Psoas muscle (tissue), 7 donors: ENCODE measurements at regions not wholly inside any gene's neighbourhood (a gene's known extent, or its start where the extent isn't known, plus 50 kb on each side); places are given as distances from the start of the nearest gene placed in this dataset.

ENCODE experiments used
- ATAC-seq, 4 donors: fragments of 200-7000 bp; cut with Tn5 transposase; one replicate each; pipeline ENCODE4 v1.9.1; 2020; ENCODE audit warnings: moderate library complexity in 3 of 4, mild to moderate bottlenecking in 2 of 4
- DNase-seq, 2 donors: peaks; one replicate each; pipeline ENCODE4 v3.0.0-alpha.2; 2020
- H3K27ac ChIP-seq: fragments of 200-600 bp; one replicate; pipeline ENCODE4 v1.8.0; 2022
- H3K27me3 ChIP-seq, 3 donors: fragments of 200-600 bp in 1 of 3; one replicate each; pipeline versions ENCODE4 v1.6.1 to v1.8.0; 2013 to 2022; ENCODE audit warnings: low read length in 2 of 3, mild to moderate bottlenecking in 2 of 3, moderate library complexity in 1 of 3; ENCODE audit not compliant: insufficient read depth in 3 of 3
- H3K36me3 ChIP-seq, 2 donors: fragments of 200-600 bp in 1 of 2; one replicate each; pipeline versions ENCODE4 v1.6.1 to v1.8.0; 2013 to 2022; ENCODE audit warnings: low read depth in 1 of 2, mild to moderate bottlenecking in 1 of 2, moderate library complexity in 1 of 2; ENCODE audit not compliant: insufficient read depth in 1 of 2
- H3K4me1 ChIP-seq: fragments of 200-600 bp; one replicate; pipeline ENCODE4 v1.8.0; 2022
- H3K4me3 ChIP-seq: fragments of 200-600 bp; one replicate; pipeline ENCODE4 v1.8.0; 2022; ENCODE audit warnings: mild to moderate bottlenecking
- H3K9me3 ChIP-seq: fragments of 200-600 bp; one replicate; pipeline ENCODE4 v1.8.0; 2022
- WGBS, 3 donors: extraction: QIAGEN DNeasy Blood & Tissue Kit; methylation state at CpG; one replicate each; pipeline versions ENCODE4 v1.1.6 to v1.1.7; 2013; 5-methylcytosine and 5-hydroxymethylcytosine counted together
- intact Hi-C, 2 donors: fragments of 100-400 bp; cut with DNase I; formaldehyde crosslinking; loops; one replicate each; pipeline versions ENCODE4 v1.11.0 to v1.14.2; 2022
- TF ChIP-seq, protein P1 (sequence below): fragments of 200-600 bp; IDR thresholded peaks from one replicate; pipeline ENCODE4 v1.8.0; 2022; ENCODE audit warnings: antibody characterized with exemption
- donor health status: healthy with polysubstance abuse.
- donor health status: DM: no; HTN: no; CAD: no; lungs with moderate emphysema.
- donor health status: Bipolar disorder and iron deficiency.
- donor health status: healthy.
- donor health status: DM: yes; HTN: yes; CAD: no.
- donor health status: DM: no; HTN: no; CAD: no.
- donor health status: DM: yes; HTN: yes; CAD: no.

- H3K36me3 ChIP-seq, result no peaks in the 10 kb centered on the region
- intact Hi-C loops, result no loop called here
- H3K9me3 ChIP-seq, result no peaks in the 10 kb centered on the region
- TF ChIP-seq, protein P1, sequence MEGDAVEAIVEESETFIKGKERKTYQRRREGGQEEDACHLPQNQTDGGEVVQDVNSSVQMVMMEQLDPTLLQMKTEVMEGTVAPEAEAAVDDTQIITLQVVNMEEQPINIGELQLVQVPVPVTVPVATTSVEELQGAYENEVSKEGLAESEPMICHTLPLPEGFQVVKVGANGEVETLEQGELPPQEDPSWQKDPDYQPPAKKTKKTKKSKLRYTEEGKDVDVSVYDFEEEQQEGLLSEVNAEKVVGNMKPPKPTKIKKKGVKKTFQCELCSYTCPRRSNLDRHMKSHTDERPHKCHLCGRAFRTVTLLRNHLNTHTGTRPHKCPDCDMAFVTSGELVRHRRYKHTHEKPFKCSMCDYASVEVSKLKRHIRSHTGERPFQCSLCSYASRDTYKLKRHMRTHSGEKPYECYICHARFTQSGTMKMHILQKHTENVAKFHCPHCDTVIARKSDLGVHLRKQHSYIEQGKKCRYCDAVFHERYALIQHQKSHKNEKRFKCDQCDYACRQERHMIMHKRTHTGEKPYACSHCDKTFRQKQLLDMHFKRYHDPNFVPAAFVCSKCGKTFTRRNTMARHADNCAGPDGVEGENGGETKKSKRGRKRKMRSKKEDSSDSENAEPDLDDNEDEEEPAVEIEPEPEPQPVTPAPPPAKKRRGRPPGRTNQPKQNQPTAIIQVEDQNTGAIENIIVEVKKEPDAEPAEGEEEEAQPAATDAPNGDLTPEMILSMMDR, result no peak
- H3K4me3 ChIP-seq, result no peak overlapping the region
- no peaks in the 10 kb centered on the region for H3K27me3 ChIP-seq
- H3K27ac ChIP-seq, result no peak overlapping the region
- peaks cover 3% of the 10 kb centered on the region for H3K4me1 ChIP-seq
- 68 to 82% (median 76%) methylated on average over 3 of the region's 3 CpGs for WGBS, 3 donors
- DNase-seq, result no peak
- ATAC-seq, result no peak
Measured at GRCh38 chr7:33729726-33730125, 175.6 kb upstream of the BMPER start.

- WGBS, 3 donors, result 86 to 95% (median 91%) methylated on average over 4 of the region's 4 CpGs
- H3K27ac ChIP-seq, result no peak overlapping the region
- H3K4me3 ChIP-seq, result no peak overlapping the region
- no peaks in the 10 kb centered on the region for H3K27me3 ChIP-seq
- TF ChIP-seq, protein P1, result no peak
- H3K9me3 ChIP-seq, result no peaks in the 10 kb centered on the region
- ATAC-seq (no peak), DNase-seq (no peak)
- intact Hi-C loops, result no loop called here
- H3K4me1 ChIP-seq, result peaks cover 3% of the 10 kb centered on the region
- H3K36me3 ChIP-seq, result no peaks in the 10 kb centered on the region
Measured at GRCh38 chr7:33730958-33731357, 174.4 kb upstream of the BMPER start.

DNA sequence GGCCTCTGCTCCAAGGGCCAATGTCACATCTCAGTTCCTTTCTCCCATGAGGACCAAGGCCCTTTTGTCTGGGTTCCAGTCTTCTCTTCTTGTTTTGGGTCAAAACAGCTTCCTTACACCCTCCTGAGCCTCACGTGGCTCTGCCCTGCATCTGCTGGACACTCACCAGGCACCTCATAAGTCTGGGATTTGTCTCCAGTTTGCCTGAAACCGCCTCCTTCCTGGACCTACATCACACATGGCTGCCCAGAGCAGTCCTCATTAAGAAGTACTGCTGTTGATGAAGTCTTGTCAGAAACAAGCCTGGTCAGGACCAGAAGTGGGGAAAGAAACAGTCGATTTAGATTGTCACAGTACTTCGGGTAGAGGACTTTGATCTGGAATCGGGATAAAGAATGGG, 173.4 kb upstream of the BMPER start:
- DNase-seq, result no peak
- 91 to 94% (median 92%) methylated on average over 5 of the region's 5 CpGs for WGBS, 3 donors
- Histone ChIP-seq H3K9me3 (no peaks in the 10 kb centered on the region), H3K4me1 (peaks cover 3% of the 10 kb centered on the region), H3K36me3 (no peaks in the 10 kb centered on the region), H3K27ac (no peak overlapping the region), H3K27me3 (no peaks in the 10 kb centered on the region), H3K4me3 (no peak overlapping the region)
- intact Hi-C loops, result no loop called here
- no peak for ATAC-seq
- TF ChIP-seq, protein P1, result no peak

DNA sequence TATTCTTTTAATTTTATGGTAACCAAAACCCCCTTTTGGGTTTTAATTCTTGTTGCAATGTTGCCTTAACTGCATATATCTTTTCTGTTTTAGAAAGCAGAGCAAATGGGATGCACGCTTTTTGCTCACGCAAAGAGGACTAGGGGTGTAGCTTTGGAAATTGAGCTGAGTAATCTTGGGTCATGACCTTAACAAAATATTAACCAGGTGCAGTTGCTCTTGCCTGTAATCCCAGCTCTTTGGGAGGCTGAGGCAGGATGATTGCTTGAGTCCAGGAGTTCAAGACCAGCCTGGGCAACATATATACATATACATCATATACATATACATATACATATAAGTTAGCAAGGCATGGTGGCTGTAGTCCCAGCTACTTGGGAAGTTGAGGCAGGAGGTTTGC, 172.9 kb upstream of the BMPER start:
- no peak for DNase-seq
- no peak overlapping the region for H3K27ac ChIP-seq
- peaks cover 3% of the 10 kb centered on the region for H3K4me1 ChIP-seq
- no peaks in the 10 kb centered on the region for H3K27me3 ChIP-seq
- ATAC-seq, result no peak
- intact Hi-C loops, result no loop called here
- TF ChIP-seq, protein P1, result no peak
- no peaks in the 10 kb centered on the region for H3K36me3 ChIP-seq
- 94 to 97% (median 95%) methylated on average over 2 of the region's 2 CpGs for WGBS, 3 donors
- no peak overlapping the region for H3K4me3 ChIP-seq
- H3K9me3 ChIP-seq, result no peaks in the 10 kb centered on the region

DNA sequence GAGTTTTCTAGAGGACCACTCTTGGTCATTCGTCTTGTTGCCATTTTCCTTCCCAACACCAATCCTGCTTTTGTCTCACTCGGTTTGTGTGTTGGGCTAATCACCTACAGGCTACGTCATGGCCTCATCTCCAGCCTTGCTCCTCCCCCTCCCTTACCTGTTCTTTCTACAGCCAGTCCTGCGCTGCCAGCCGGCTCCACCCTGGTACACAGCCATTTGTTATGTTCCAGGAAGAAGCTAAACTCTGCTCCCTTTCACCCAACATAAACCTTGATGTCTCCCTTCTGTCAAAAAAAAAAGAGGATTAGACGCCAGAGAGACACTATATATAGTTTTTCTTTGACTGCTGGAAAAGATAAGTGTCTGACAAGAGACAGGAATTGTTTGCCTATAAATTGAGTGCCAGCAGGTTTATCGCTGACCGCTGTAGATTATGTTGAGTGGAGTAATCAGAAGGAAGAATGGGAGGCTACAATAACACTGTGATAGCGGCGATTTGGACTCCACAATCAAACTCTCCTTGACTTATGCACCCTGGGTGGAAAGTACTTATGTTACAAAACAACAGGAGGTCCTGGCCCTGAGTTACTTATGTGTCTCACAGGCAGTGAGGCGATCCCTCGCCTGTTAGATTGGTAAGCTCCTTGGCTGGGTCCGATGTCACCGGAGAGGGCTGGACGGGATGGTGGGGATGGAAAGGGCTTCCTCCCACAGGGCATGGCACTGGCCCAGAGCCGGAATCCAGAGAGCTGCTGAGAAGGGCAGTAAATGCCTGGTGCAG, 171.3 kb upstream of the BMPER start:
- peak in 1 of 2 donors; percentile 51 for DNase-seq
- Histone ChIP-seq H3K36me3 (no peaks in the 10 kb centered on the region), H3K27me3 (no peaks in the 10 kb centered on the region), H3K27ac (peak overlapping the region; percentile 68), H3K4me1 (peaks cover 3% of the 10 kb centered on the region), H3K9me3 (no peaks in the 10 kb centered on the region), H3K4me3 (peak overlapping the region; percentile 19)
- peak; percentile 44 to 87 (median 64) for ATAC-seq
- intact Hi-C loops, result no loop called here
- TF ChIP-seq, protein P1, result no peak
- 45 to 60% (median 48%) methylated on average over 16 of the region's 16 CpGs for WGBS, 3 donors
